Ishikawa (cell line): ENCODE measurements at regions not wholly inside any gene's neighbourhood (a gene's known extent, or its start where the extent isn't known, plus 50 kb on each side); places are given as distances from the start of the nearest gene placed in this dataset.

Experiments used
- CEBPB ChIP-seq: IDR thresholded peaks from 2 replicates; pipeline ENCODE4 v1.6.1; 2012
- CREB1 ChIP-seq: IDR thresholded peaks from 2 replicates; pipeline ENCODE4 v1.6.1; 2012; ENCODE audit warnings: low read depth
- EGR1 ChIP-seq: IDR thresholded peaks from 2 replicates; pipeline ENCODE4 v1.6.1; 2012
- EP300 ChIP-seq: IDR thresholded peaks from 2 replicates; pipeline ENCODE4 v1.6.1; 2012; ENCODE audit warnings: borderline replicate concordance
- FOXM1 ChIP-seq: IDR thresholded peaks from 2 replicates; pipeline ENCODE4 v1.6.1; 2012; ENCODE audit warnings: low read depth, borderline replicate concordance
- MAX ChIP-seq: IDR thresholded peaks from 2 replicates; pipeline ENCODE4 v1.6.1; 2012
- NFIC ChIP-seq: IDR thresholded peaks from 2 replicates; pipeline ENCODE4 v1.6.1; 2012
- RAD21 ChIP-seq: IDR thresholded peaks from 2 replicates; pipeline ENCODE4 v1.6.1; 2012; ENCODE audit warnings: low read depth
- REST ChIP-seq: IDR thresholded peaks from 2 replicates; pipeline ENCODE4 v1.6.1; 2012; ENCODE audit warnings: low read depth, mild to moderate bottlenecking
- TAF1 ChIP-seq: IDR thresholded peaks from 2 replicates; pipeline ENCODE4 v1.6.1; 2012; ENCODE audit warnings: low read depth, mild to moderate bottlenecking
- TCF12 ChIP-seq: IDR thresholded peaks from 2 replicates; pipeline ENCODE4 v1.6.1; 2012; ENCODE audit warnings: low read depth
- TEAD4 ChIP-seq: IDR thresholded peaks from 2 replicates; pipeline ENCODE4 v1.6.1; 2012
- YY1 ChIP-seq: IDR thresholded peaks from 2 replicates; pipeline ENCODE4 v1.6.1; 2012; ENCODE audit warnings: low read depth
- ZBTB7A ChIP-seq: IDR thresholded peaks from 2 replicates; pipeline ENCODE4 v1.6.1; 2012; ENCODE audit warnings: low read depth
- TF ChIP-seq, protein P1 (sequence below): IDR thresholded peaks from 2 replicates; pipeline ENCODE4 v1.6.1; 2012

- TF ChIP-seq FOXM1 (no peak), CEBPB (no peak), EP300 (no peak), TCF12 (no peak), REST (no peak), ZBTB7A (no peak), EGR1 (no peak), TAF1 (no peak), CREB1 (no peak), YY1 (no peak), TEAD4 (no peak), RAD21 (no peak), MAX (no peak), NFIC (no peak)
- TF ChIP-seq, protein P1, sequence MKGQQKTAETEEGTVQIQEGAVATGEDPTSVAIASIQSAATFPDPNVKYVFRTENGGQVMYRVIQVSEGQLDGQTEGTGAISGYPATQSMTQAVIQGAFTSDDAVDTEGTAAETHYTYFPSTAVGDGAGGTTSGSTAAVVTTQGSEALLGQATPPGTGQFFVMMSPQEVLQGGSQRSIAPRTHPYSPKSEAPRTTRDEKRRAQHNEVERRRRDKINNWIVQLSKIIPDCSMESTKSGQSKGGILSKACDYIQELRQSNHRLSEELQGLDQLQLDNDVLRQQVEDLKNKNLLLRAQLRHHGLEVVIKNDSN, result no peak
Measured at GRCh38 chr1:30275926-30276764, 447.2 kb downstream of the MATN1 start.

GRCh38 chr1:30274976-30275621 is 448.3 kb downstream of the MATN1 start:
- TF ChIP-seq EGR1 (no peak), CREB1 (no peak), TCF12 (no peak), NFIC (no peak), TAF1 (no peak), RAD21 (no peak), CEBPB (no peak), FOXM1 (no peak), ZBTB7A (no peak), REST (no peak), TEAD4 (no peak), EP300 (no peak), MAX (no peak), YY1 (no peak)
- TF ChIP-seq, protein P1, result no peak

- TF ChIP-seq RAD21 (no peak), FOXM1 (no peak), REST (no peak), TEAD4 (no peak), ZBTB7A (no peak), CREB1 (no peak), MAX (no peak), EGR1 (no peak), EP300 (no peak)
Measured at GRCh38 chr1:30274173-30274970, 449.0 kb downstream of the MATN1 start.
